ENCODE measurements at regions not wholly inside any gene's neighbourhood (a gene's known extent, or its start where the extent isn't known, plus 50 kb on each side); places are given as distances from the start of the nearest gene placed in this dataset.

- Histone ChIP-seq H3K27me3 (ENCODE audit: insufficient read depth, low read length) (no peaks in the 10 kb centered on the region), H3K9me3 (ENCODE audit: insufficient read depth, low read depth, low read length) (no peaks in the 10 kb centered on the region), H3K4me3 (ENCODE audit: low read length) (no peak overlapping the region), H3K9ac (ENCODE audit: low read depth, low read length) (no peak overlapping the region), H3K4me1 (ENCODE audit: insufficient read depth, low read length) (peaks cover 49% of the 10 kb centered on the region), H3K36me3 (ENCODE audit: insufficient read depth, low read length) (no peaks in the 10 kb centered on the region), H3K27ac (ENCODE audit: low read depth, low read length) (no peak overlapping the region)
Observed at GRCh38 chr12:42760550-42760949, 171.0 kb upstream of the PRICKLE1 start.

GRCh38 chr12:42759622-42760273 lies 170.2 kb upstream of the PRICKLE1 start:
- H3K27me3 ChIP-seq (ENCODE audit: insufficient read depth, low read length), result no peaks in the 10 kb centered on the region
- no peak overlapping the region for H3K9ac ChIP-seq (ENCODE audit: low read depth, low read length)
- H3K36me3 ChIP-seq (ENCODE audit: insufficient read depth, low read length), result no peaks in the 10 kb centered on the region
- H3K27ac ChIP-seq (ENCODE audit: low read depth, low read length), result no peak overlapping the region
- H3K4me3 ChIP-seq (ENCODE audit: low read length), result no peak overlapping the region
- peaks cover 49% of the 10 kb centered on the region for H3K4me1 ChIP-seq (ENCODE audit: insufficient read depth, low read length)
- 88% methylated on average over 6 of the region's 6 CpGs for WGBS
- no peaks in the 10 kb centered on the region for H3K9me3 ChIP-seq (ENCODE audit: insufficient read depth, low read depth, low read length)

- WGBS, result 95% methylated on average over 4 of the region's 4 CpGs
Observed at GRCh38 chr12:42758806-42759205, 169.3 kb upstream of the PRICKLE1 start.

GRCh38 chr12:42757624-42758119 lies 168.1 kb upstream of the PRICKLE1 start:
- H3K9me3 ChIP-seq (ENCODE audit: insufficient read depth, low read depth, low read length), result no peaks in the 10 kb centered on the region
- no peaks in the 10 kb centered on the region for H3K27me3 ChIP-seq (ENCODE audit: insufficient read depth, low read length)
- H3K4me1 ChIP-seq (ENCODE audit: insufficient read depth, low read length), result peaks cover 49% of the 10 kb centered on the region
- WGBS, result 68% methylated on average over 7 of the region's 8 CpGs
- H3K27ac ChIP-seq (ENCODE audit: low read depth, low read length), result peak overlapping the region; percentile 85
- peak overlapping the region; percentile 26; the same call in 1 of the 2 replicates for H3K4me3 ChIP-seq (ENCODE audit: low read length)
- peak overlapping the region; percentile 45; the same call in 1 of the 2 replicates for H3K9ac ChIP-seq (ENCODE audit: low read depth, low read length)
- H3K36me3 ChIP-seq (ENCODE audit: insufficient read depth, low read length), result no peaks in the 10 kb centered on the region

More at GRCh38 chr12:42758806-42759205, 169.3 kb upstream of the PRICKLE1 start:
- Histone ChIP-seq H3K9ac (ENCODE audit: low read depth, low read length) (no peak overlapping the region), H3K4me1 (ENCODE audit: insufficient read depth, low read length) (peaks cover 49% of the 10 kb centered on the region), H3K4me3 (ENCODE audit: low read length) (no peak overlapping the region), H3K27ac (ENCODE audit: low read depth, low read length) (no peak overlapping the region), H3K36me3 (ENCODE audit: insufficient read depth, low read length) (no peaks in the 10 kb centered on the region), H3K27me3 (ENCODE audit: insufficient read depth, low read length) (no peaks in the 10 kb centered on the region), H3K9me3 (ENCODE audit: insufficient read depth, low read depth, low read length) (no peaks in the 10 kb centered on the region)

- peak overlapping the region; percentile 26; the same call in 1 of the 2 replicates for H3K4me3 ChIP-seq (ENCODE audit: low read length)
- no peaks in the 10 kb centered on the region for H3K9me3 ChIP-seq (ENCODE audit: insufficient read depth, low read depth, low read length)
- 4% methylated on average over 9 of the region's 9 CpGs for WGBS
- no peaks in the 10 kb centered on the region for H3K27me3 ChIP-seq (ENCODE audit: insufficient read depth, low read length)
- H3K27ac ChIP-seq (ENCODE audit: low read depth, low read length), result peak overlapping the region; percentile 93
- no peaks in the 10 kb centered on the region for H3K36me3 ChIP-seq (ENCODE audit: insufficient read depth, low read length)
- peak overlapping the region; percentile 58 for H3K9ac ChIP-seq (ENCODE audit: low read depth, low read length)
- H3K4me1 ChIP-seq (ENCODE audit: insufficient read depth, low read length), result peaks cover 49% of the 10 kb centered on the region
Observed at GRCh38 chr12:42756841-42757623, 167.5 kb upstream of the PRICKLE1 start.

- no peak overlapping the region for H3K9ac ChIP-seq (ENCODE audit: low read depth, low read length)
- H3K36me3 ChIP-seq (ENCODE audit: insufficient read depth, low read length), result no peaks in the 10 kb centered on the region
- no peak overlapping the region for H3K4me3 ChIP-seq (ENCODE audit: low read length)
- no peak overlapping the region for H3K27ac ChIP-seq (ENCODE audit: low read depth, low read length)
- no peaks in the 10 kb centered on the region for H3K27me3 ChIP-seq (ENCODE audit: insufficient read depth, low read length)
- H3K9me3 ChIP-seq (ENCODE audit: insufficient read depth, low read depth, low read length), result peaks cover 21% of the 10 kb centered on the region
- 89% methylated on average over 1 of the region's 1 CpG for WGBS
- no peaks in the 10 kb centered on the region for H3K4me1 ChIP-seq (ENCODE audit: insufficient read depth, low read length)
Observed at GRCh38 chr12:42750356-42750755, 160.8 kb upstream of the PRICKLE1 start.

- Histone ChIP-seq H3K9me3 (ENCODE audit: insufficient read depth, low read depth, low read length) (peaks cover 21% of the 10 kb centered on the region), H3K27me3 (ENCODE audit: insufficient read depth, low read length) (no peaks in the 10 kb centered on the region), H3K36me3 (ENCODE audit: insufficient read depth, low read length) (no peaks in the 10 kb centered on the region), H3K9ac (ENCODE audit: low read depth, low read length) (no peak overlapping the region), H3K27ac (ENCODE audit: low read depth, low read length) (no peak overlapping the region), H3K4me1 (ENCODE audit: insufficient read depth, low read length) (no peaks in the 10 kb centered on the region; the same call in 1 of the 2 replicates), H3K4me3 (ENCODE audit: low read length) (no peak overlapping the region)
- no CpG with 5 or more reads among the region's 1 CpG for WGBS
Observed at GRCh38 chr12:42749239-42749638, 159.7 kb upstream of the PRICKLE1 start.

- Histone ChIP-seq H3K4me1 (ENCODE audit: insufficient read depth, low read length) (no peaks in the 10 kb centered on the region; the same call in 1 of the 2 replicates), H3K9me3 (ENCODE audit: insufficient read depth, low read depth, low read length) (peaks cover 21% of the 10 kb centered on the region), H3K4me3 (ENCODE audit: low read length) (no peak overlapping the region), H3K36me3 (ENCODE audit: insufficient read depth, low read length) (no peaks in the 10 kb centered on the region), H3K9ac (ENCODE audit: low read depth, low read length) (no peak overlapping the region), H3K27me3 (ENCODE audit: insufficient read depth, low read length) (no peaks in the 10 kb centered on the region), H3K27ac (ENCODE audit: low read depth, low read length) (no peak overlapping the region)
- 78% methylated on average over 5 of the region's 5 CpGs for WGBS
Observed at GRCh38 chr12:42744539-42745182, 155.1 kb upstream of the PRICKLE1 start.

- Histone ChIP-seq H3K4me3 (ENCODE audit: low read length) (no peak overlapping the region), H3K27ac (ENCODE audit: low read depth, low read length) (no peak overlapping the region)
Observed at GRCh38 chr12:42742716-42743115, 153.2 kb upstream of the PRICKLE1 start.

GRCh38 chr12:42741771-42742510 lies 152.4 kb upstream of the PRICKLE1 start:
- H3K9ac ChIP-seq (ENCODE audit: low read depth, low read length), result no peak overlapping the region
- H3K36me3 ChIP-seq (ENCODE audit: insufficient read depth, low read length), result no peaks in the 10 kb centered on the region
- H3K4me1 ChIP-seq (ENCODE audit: insufficient read depth, low read length), result no peaks in the 10 kb centered on the region; the same call in 1 of the 2 replicates
- H3K27me3 ChIP-seq (ENCODE audit: insufficient read depth, low read length), result no peaks in the 10 kb centered on the region
- H3K4me3 ChIP-seq (ENCODE audit: low read length), result no peak overlapping the region
- H3K27ac ChIP-seq (ENCODE audit: low read depth, low read length), result no peak overlapping the region
- H3K9me3 ChIP-seq (ENCODE audit: insufficient read depth, low read depth, low read length), result peaks cover 16% of the 10 kb centered on the region
- WGBS, result 87% methylated on average over 7 of the region's 7 CpGs

More at GRCh38 chr12:42742716-42743115, 153.2 kb upstream of the PRICKLE1 start:
- no peaks in the 10 kb centered on the region for H3K36me3 ChIP-seq (ENCODE audit: insufficient read depth, low read length)
- no peak overlapping the region for H3K9ac ChIP-seq (ENCODE audit: low read depth, low read length)
- 73% methylated on average over 4 of the region's 5 CpGs for WGBS
- H3K27me3 ChIP-seq (ENCODE audit: insufficient read depth, low read length), result no peaks in the 10 kb centered on the region
- H3K4me1 ChIP-seq (ENCODE audit: insufficient read depth, low read length), result no peaks in the 10 kb centered on the region; the same call in 1 of the 2 replicates
- H3K9me3 ChIP-seq (ENCODE audit: insufficient read depth, low read depth, low read length), result peaks cover 21% of the 10 kb centered on the region
